Tibial nerve (tissue), 4 donors: ENCODE measurements at regions not wholly inside any gene's neighbourhood (a gene's known extent, or its start where the extent isn't known, plus 50 kb on each side); places are given as distances from the start of the nearest gene placed in this dataset.

ENCODE experiments used
- DNase-seq, 2 donors: peaks; one replicate each; pipeline ENCODE4 v3.0.0-alpha.2; 2019; ENCODE audit warnings: low spot score in 2 of 2
- H3K27ac ChIP-seq, 4 donors: fragments of 200-600 bp; sonication (generic) in 3 of 4; one replicate each; pipeline ENCODE4 v1.5.1; 2017 to 2019; ENCODE audit warnings: mild to moderate bottlenecking in 1 of 4
- H3K27me3 ChIP-seq, 2 donors: fragments of 200-600 bp; sonication (generic) in 1 of 2; one replicate each; pipeline versions ENCODE4 v1.5.1 to v1.6.0; 2017 to 2019
- H3K36me3 ChIP-seq, 3 donors: fragments of 200-600 bp; sonication (generic); one replicate each; pipeline ENCODE4 v1.5.1; 2018 to 2019
- H3K4me1 ChIP-seq, 4 donors: fragments of 200-600 bp; sonication (generic) in 3 of 4; one replicate each; pipeline ENCODE4 v1.5.1; 2017 to 2019
- H3K4me3 ChIP-seq, 4 donors: fragments of 200-600 bp; sonication (generic) in 3 of 4; one replicate each; pipeline ENCODE4 v1.5.1; 2017 to 2019; ENCODE audit warnings: mild to moderate bottlenecking in 1 of 4, moderate library complexity in 1 of 4
- H3K9me3 ChIP-seq, 4 donors: fragments of 200-600 bp; sonication (generic) in 3 of 4; one replicate each; pipeline ENCODE4 v1.5.1; 2017 to 2019
- EP300 ChIP-seq, 2 donors: sonication (generic); formaldehyde crosslinking; IDR thresholded peaks; one replicate each; pipeline ENCODE4 v1.6.1; 2017; ENCODE audit warnings: antibody characterized with exemption in 2 of 2, mild to moderate bottlenecking in 1 of 2
- POLR2A ChIP-seq, 2 donors: fragments of 450-650 bp; IDR thresholded peaks; one replicate each; pipeline ENCODE4 v1.6.1; 2017; ENCODE audit warnings: antibody characterized with exemption in 2 of 2, mild to moderate bottlenecking in 2 of 2, moderate library complexity in 2 of 2
- WGBS, 2 donors: methylation state at CpG; one replicate each; pipeline ENCODE4 v1.1.5; 2018; 5-methylcytosine and 5-hydroxymethylcytosine counted together
- TF ChIP-seq, protein P1 (sequence below), 5 experiments: fragments of 200-600 bp in 3 of 5; fragments of 450-650 bp in 2 of 5; sonication (generic) in 3 of 5; IDR thresholded peaks; one replicate each; pipeline ENCODE4 v1.5.1; 2016 to 2019; ENCODE audit warnings: antibody characterized with exemption in 5 of 5, mild to moderate bottlenecking in 3 of 5, moderate library complexity in 2 of 5

DNA sequence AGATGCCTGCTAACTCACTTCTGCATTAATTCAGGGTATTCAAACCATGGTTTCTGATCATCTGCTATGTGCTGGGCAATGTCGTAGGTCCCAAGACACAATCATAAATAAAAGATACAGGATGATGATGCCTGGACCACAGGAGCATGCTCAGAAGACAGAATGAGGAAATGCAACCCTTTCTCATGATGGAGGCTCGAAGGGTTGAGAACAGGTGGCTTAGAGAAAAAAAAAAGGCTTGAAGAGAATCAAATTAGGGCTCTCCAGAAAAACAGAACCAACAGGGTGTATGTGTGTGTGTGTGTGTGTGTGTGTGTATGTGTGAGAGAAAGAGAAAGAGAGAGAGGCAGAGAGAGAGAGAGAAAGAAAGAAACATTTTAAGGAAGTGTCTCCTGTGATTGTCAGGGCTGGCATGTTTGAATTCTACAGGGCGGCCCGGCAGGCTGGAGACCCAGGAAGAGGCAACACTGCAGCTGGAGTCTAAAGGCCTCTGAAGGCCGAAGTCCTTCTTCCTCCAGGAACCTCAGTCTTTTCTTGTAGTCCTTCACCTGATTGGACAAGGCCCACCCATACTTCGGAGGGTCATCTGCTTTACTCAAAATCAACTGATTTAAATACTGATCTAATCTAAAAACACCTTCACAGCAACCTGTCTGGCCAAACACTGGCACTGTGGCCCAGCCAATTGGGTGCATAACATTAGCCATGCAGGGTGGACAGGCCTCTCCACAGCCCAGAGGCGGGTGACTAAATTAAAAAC is 143.8 kb downstream of the ERMARD start:
- Histone ChIP-seq H3K27ac (no peak overlapping the region), H3K9me3 (peaks cover 0 to 28% (median 0%) of the 10 kb centered on the region in 4 donors), H3K4me3 (no peak overlapping the region), H3K36me3 (no peaks in the 10 kb centered on the region), H3K4me1 (no peaks in the 10 kb centered on the region), H3K27me3 (no peaks in the 10 kb centered on the region)
- DNase-seq, result no peak
- TF ChIP-seq POLR2A (IDR thresholded peaks at IDR 0.05), result no peak
- no peak for TF ChIP-seq EP300 (IDR thresholded peaks at IDR 0.05)
- TF ChIP-seq, protein P1, sequence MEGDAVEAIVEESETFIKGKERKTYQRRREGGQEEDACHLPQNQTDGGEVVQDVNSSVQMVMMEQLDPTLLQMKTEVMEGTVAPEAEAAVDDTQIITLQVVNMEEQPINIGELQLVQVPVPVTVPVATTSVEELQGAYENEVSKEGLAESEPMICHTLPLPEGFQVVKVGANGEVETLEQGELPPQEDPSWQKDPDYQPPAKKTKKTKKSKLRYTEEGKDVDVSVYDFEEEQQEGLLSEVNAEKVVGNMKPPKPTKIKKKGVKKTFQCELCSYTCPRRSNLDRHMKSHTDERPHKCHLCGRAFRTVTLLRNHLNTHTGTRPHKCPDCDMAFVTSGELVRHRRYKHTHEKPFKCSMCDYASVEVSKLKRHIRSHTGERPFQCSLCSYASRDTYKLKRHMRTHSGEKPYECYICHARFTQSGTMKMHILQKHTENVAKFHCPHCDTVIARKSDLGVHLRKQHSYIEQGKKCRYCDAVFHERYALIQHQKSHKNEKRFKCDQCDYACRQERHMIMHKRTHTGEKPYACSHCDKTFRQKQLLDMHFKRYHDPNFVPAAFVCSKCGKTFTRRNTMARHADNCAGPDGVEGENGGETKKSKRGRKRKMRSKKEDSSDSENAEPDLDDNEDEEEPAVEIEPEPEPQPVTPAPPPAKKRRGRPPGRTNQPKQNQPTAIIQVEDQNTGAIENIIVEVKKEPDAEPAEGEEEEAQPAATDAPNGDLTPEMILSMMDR (IDR thresholded peaks at IDR 0.05), result no peak
- WGBS, 2 donors, result 81 to 84% methylated on average over 7 of the region's 7 CpGs

DNA sequence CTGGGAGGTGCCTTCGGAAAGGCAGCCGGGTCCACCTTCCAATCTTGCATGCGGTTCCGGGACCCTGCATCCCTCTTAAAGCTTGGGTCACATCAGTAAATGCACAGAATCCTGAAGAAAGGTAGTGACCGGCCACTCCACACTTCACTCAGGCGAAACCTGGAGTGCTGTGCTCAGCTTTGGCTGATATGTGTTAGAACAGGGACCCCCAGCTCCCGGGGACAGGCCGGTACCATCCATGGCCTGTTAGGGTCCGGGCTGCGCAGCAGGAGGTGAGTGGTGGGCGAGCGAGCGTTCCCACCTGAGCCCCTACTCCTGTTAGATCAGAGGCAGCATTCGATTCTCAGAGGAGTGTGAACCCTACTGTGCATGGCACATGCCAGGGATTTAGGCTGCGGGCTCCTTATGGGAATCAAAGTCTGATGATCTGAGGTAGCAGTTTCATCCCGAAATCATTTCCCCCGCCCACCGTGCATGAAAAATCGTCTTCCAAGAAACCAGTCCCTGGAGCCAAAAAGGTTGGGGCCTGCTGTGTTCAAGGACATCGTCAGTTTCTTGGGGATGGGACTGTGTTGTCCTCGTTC is 143.0 kb downstream of the ERMARD start:
- DNase-seq, result no peak
- WGBS, 2 donors, result 88 to 91% methylated on average over 21 of the region's 21 CpGs
- H3K36me3 ChIP-seq, result no peaks in the 10 kb centered on the region
- H3K4me1 ChIP-seq, result no peaks in the 10 kb centered on the region
- H3K27me3 ChIP-seq, result no peaks in the 10 kb centered on the region
- H3K27ac ChIP-seq, result no peak overlapping the region
- TF ChIP-seq EP300 (IDR thresholded peaks at IDR 0.05) (no peak), POLR2A (IDR thresholded peaks at IDR 0.05) (no peak)
- TF ChIP-seq, protein P1 (IDR thresholded peaks at IDR 0.05), result no peak
- peaks cover 0 to 28% (median 0%) of the 10 kb centered on the region in 4 donors for H3K9me3 ChIP-seq
- no peak overlapping the region for H3K4me3 ChIP-seq

DNA sequence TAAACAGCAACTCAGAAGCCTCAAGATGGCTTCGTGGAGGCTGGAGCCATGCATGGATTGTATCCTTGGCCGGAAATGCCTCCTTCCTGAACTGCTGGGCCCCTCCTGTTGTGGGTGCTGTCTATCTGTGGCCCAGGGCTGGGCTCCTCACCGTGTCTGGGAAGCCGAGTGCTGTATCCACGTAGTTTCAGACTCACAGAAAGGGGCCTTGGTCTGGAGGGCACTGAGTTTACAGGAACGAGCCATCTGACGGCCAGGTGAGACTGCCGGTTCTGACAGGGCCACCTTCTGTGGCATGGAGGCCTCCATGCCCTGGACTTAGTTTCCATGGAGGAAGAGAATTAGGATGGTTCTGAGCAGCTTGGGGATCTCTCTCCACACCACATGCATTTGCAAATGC is 142.2 kb downstream of the ERMARD start:
- Histone ChIP-seq H3K4me1 (no peaks in the 10 kb centered on the region), H3K36me3 (no peaks in the 10 kb centered on the region), H3K4me3 (no peak overlapping the region), H3K9me3 (peaks cover 0 to 28% (median 0%) of the 10 kb centered on the region in 4 donors), H3K27ac (no peak overlapping the region), H3K27me3 (no peaks in the 10 kb centered on the region)
- TF ChIP-seq, protein P1 (IDR thresholded peaks at IDR 0.05), result no peak
- no peak for TF ChIP-seq EP300 (IDR thresholded peaks at IDR 0.05)
- TF ChIP-seq POLR2A (IDR thresholded peaks at IDR 0.05), result no peak
- no peak for DNase-seq
- WGBS, 2 donors, result 71 to 78% methylated on average over 6 to 8 of the region's 8 CpGs

DNA sequence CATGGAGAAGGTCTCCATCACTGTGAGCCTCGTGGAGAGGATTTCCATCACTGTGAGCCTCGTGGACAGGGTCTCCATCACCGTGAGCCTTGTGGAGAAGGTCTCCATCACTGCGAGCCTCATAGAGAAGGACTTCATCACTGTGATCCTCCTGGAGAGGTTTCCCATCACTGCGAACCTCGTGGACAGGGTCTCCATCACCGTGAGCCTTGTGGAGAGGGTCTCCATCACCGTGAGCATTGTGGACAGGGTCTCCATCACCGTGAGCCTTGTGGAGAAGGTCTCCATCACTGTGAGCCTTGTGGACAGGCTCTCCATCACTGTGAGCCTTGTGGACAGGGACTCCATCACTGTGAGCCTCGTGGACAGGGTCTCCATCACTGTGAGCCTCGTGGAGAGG is 140.4 kb downstream of the ERMARD start:
- no peak for DNase-seq
- 70% methylated on average over 10 to 11 of the region's 11 CpGs for WGBS, 2 donors
- TF ChIP-seq POLR2A (IDR thresholded peaks at IDR 0.05) (no peak), EP300 (IDR thresholded peaks at IDR 0.05) (no peak)
- TF ChIP-seq, protein P1 (IDR thresholded peaks at IDR 0.05), result no peak
- Histone ChIP-seq H3K4me1 (no peaks in the 10 kb centered on the region), H3K4me3 (no peak overlapping the region), H3K36me3 (no peaks in the 10 kb centered on the region), H3K27ac (no peak overlapping the region), H3K27me3 (no peaks in the 10 kb centered on the region), H3K9me3 (peaks cover 0 to 25% (median 0%) of the 10 kb centered on the region in 4 donors)

DNA sequence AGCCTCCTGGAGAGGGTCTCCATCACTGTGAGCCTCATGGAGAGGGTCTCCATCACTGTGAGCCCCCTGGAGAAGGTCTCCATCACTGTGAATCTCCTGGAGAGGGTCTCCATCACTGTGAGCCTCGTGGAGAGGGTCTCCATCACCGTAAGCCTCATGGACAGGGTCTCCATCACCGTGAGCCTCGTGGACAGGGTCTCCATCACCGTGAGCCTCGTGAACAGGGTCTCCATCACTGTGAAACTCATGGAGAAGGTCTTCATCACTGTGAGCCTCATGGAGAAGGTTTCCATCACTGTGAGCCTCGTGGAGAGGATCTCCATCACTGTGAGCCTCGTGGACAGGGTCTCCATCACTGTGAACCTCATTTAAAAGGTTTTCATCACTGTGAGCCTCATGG is 140.0 kb downstream of the ERMARD start:
- Histone ChIP-seq H3K27ac (no peak overlapping the region), H3K9me3 (peaks cover 0 to 25% (median 0%) of the 10 kb centered on the region in 4 donors), H3K27me3 (no peaks in the 10 kb centered on the region), H3K36me3 (no peaks in the 10 kb centered on the region), H3K4me3 (no peak overlapping the region), H3K4me1 (no peaks in the 10 kb centered on the region)
- TF ChIP-seq POLR2A (IDR thresholded peaks at IDR 0.05) (no peak), EP300 (IDR thresholded peaks at IDR 0.05) (no peak)
- TF ChIP-seq, protein P1 (IDR thresholded peaks at IDR 0.05), result no peak
- 57 to 63% methylated on average over 8 of the region's 8 CpGs for WGBS, 2 donors
- DNase-seq, result no peak
